ENCODE measurements at regions not wholly inside any gene's neighbourhood (a gene's known extent, or its start where the extent isn't known, plus 50 kb on each side); places are given as distances from the start of the nearest gene placed in this dataset.

- TF ChIP-seq EZH2 (IDR thresholded peaks at IDR 0.05; ENCODE audit: insufficient read depth, low read length) (no peak), CTCF (IDR thresholded peaks at IDR 0.05; ENCODE audit: insufficient read depth, low read depth, low read length) (no peak)
Measured at GRCh38 chr1:22249928-22250680, 107.2 kb upstream of the WNT4 start.
